H1 (cell line): ENCODE measurements at regions not wholly inside any gene's neighbourhood (a gene's known extent, or its start where the extent isn't known, plus 50 kb on each side); places are given as distances from the start of the nearest gene placed in this dataset.

Source experiments
- CTCF ChIA-PET: fragments of 300-600 bp; sonication (Branson Sonifier 250); formaldehyde crosslinking; loops from one replicate; lab custom pipeline; 2021; ENCODE audit not compliant: partially characterized antibody; lab: Charles Lee
- POLR2A ChIA-PET: fragments of 300-600 bp; sonication (Branson Sonifier 250); formaldehyde crosslinking; loops from one replicate; lab custom pipeline; 2021; ENCODE audit warnings: inconsistent platforms; ENCODE audit not compliant: partially characterized antibody; lab: Charles Lee
- DNase-seq, 2 experiments: peaks; one replicate each; pipeline versions ENCODE4 v3.0.0 to v3.0.0-alpha.2; 2010 to 2022; ENCODE audit warnings: low spot score in 2 of 2, low read depth in 1 of 2, mixed read lengths in 1 of 2
- FAIRE-seq: peaks from 2 replicates; lab custom pipeline; 2011; peaks lifted over from hg19 to GRCh38; lab: Jason Lieb, UNC
- H2AFZ ChIP-seq: 2 replicates; pipeline ENCODE4 v1.8.1; 2012; ENCODE audit warnings: low read length, inconsistent platforms
- H2AK5ac ChIP-seq: 2 replicates; pipeline ENCODE4 v1.6.1; 2013; ENCODE audit warnings: low read depth, low read length
- H2BK120ac ChIP-seq: replicated peaks from 2 replicates; pipeline ENCODE3; 2013; ENCODE audit warnings: low read depth, low read length, inconsistent platforms
- H2BK12ac ChIP-seq: 2 replicates; pipeline ENCODE4 v1.6.1; 2013; ENCODE audit warnings: low read depth, low read length
- H2BK15ac ChIP-seq: 2 replicates; pipeline ENCODE4 v1.6.1; 2013; ENCODE audit warnings: low read length
- H2BK20ac ChIP-seq: 2 replicates; pipeline ENCODE4 v1.6.1; 2013; ENCODE audit warnings: low read length
- H2BK5ac ChIP-seq: 2 replicates; pipeline ENCODE4 v1.6.1; 2013; ENCODE audit warnings: low read depth, low read length
- H3K14ac ChIP-seq: 2 replicates; pipeline ENCODE4 v1.6.1; 2013; ENCODE audit warnings: inconsistent platforms; ENCODE audit not compliant: insufficient read length
- H3K18ac ChIP-seq: 2 replicates; pipeline ENCODE4 v1.6.1; 2013; ENCODE audit warnings: low read length; ENCODE audit errors: extremely low read depth
- H3K23ac ChIP-seq: 2 replicates; pipeline ENCODE4 v1.6.1; 2013; ENCODE audit warnings: inconsistent platforms; ENCODE audit not compliant: insufficient read length
- H3K23me2 ChIP-seq: 2 replicates; pipeline ENCODE4 v1.6.1; 2013; ENCODE audit warnings: low read depth, low read length
- H3K27ac ChIP-seq: 2 replicates; pipeline ENCODE4 v1.6.1; 2011; ENCODE audit warnings: low read depth, low read length, inconsistent platforms
- H3K27me3 ChIP-seq, 4 experiments: replicated peaks in 1 of 4; 1 replicate in 1 of 4; 2 replicates in 3 of 4; pipeline versions ENCODE4 v1.6.1 to v1.8.1; 2011 to 2013; ENCODE audit warnings: low read length in 3 of 4, mild to moderate bottlenecking in 3 of 4, inconsistent platforms in 2 of 4, mixed read lengths in 2 of 4, moderate library complexity in 1 of 4; ENCODE audit not compliant: control insufficient read depth in 3 of 4, insufficient read depth in 3 of 4; ENCODE audit errors: extremely low read depth in 1 of 4
- H3K36me3 ChIP-seq, 4 experiments: 2 replicates each; pipeline versions ENCODE4 v1.6.1 to v1.8.1; 2011 to 2013; ENCODE audit warnings: mild to moderate bottlenecking in 4 of 4, low read length in 3 of 4, moderate library complexity in 2 of 4, control low read depth in 1 of 4, inconsistent platforms in 1 of 4; ENCODE audit not compliant: insufficient read depth in 4 of 4, control insufficient read depth in 2 of 4
- H3K4ac ChIP-seq: replicated peaks from 2 replicates; pipeline ENCODE3; 2013; ENCODE audit warnings: low read length, low read depth, mixed read lengths, inconsistent platforms; ENCODE audit not compliant: insufficient read length
- H3K4me1 ChIP-seq, 4 experiments: replicated peaks in 1 of 4; 1 replicate in 1 of 4; 2 replicates in 3 of 4; pipeline versions ENCODE4 v1.6.1 to v1.8.1; 2011 to 2013; ENCODE audit warnings: low read length in 3 of 4, inconsistent platforms in 2 of 4, mixed read lengths in 1 of 4; ENCODE audit not compliant: insufficient read depth in 4 of 4, control insufficient read depth in 3 of 4
- H3K4me2 ChIP-seq, 2 experiments: 2 replicates each; pipeline versions ENCODE4 v1.6.1 to v1.8.1; 2011 to 2013; ENCODE audit warnings: low read depth in 2 of 2, low read length in 2 of 2, control low read depth in 1 of 2, inconsistent platforms in 1 of 2, mild to moderate bottlenecking in 1 of 2; ENCODE audit not compliant: insufficient read depth in 1 of 2
- H3K4me3 ChIP-seq, 4 experiments: fragments of 200-600, 300-600 bp in 1 of 4; sonication (generic), shearing (Covaris generic), sonication (Bioruptor Twin) in 1 of 4; 2 replicates each; pipeline versions ENCODE4 v1.5.1 to v1.8.1; 2011 to 2016; ENCODE audit warnings: low read length in 4 of 4, low read depth in 3 of 4, control low read depth in 2 of 4, inconsistent platforms in 2 of 4, mild to moderate bottlenecking in 2 of 4, mixed read lengths in 1 of 4, moderate library complexity in 1 of 4; ENCODE audit not compliant: insufficient read depth in 2 of 4; ENCODE audit errors: extremely low read depth in 1 of 4
- H3K56ac ChIP-seq: replicated peaks from 2 replicates; pipeline ENCODE3; 2013; ENCODE audit warnings: low read depth, mild to moderate bottlenecking, mixed read lengths, low read length, inconsistent platforms; ENCODE audit not compliant: insufficient read length
- H3K79me1 ChIP-seq: 2 replicates; pipeline ENCODE4 v1.6.1; 2013; ENCODE audit warnings: low read depth, low read length, control low read depth
- H3K79me2 ChIP-seq, 2 experiments: 2 replicates each; pipeline versions ENCODE4 v1.6.1 to v1.8.1; 2012 to 2013; ENCODE audit warnings: low read length in 2 of 2, mild to moderate bottlenecking in 2 of 2, inconsistent platforms in 1 of 2; ENCODE audit not compliant: insufficient read depth in 2 of 2, control insufficient read depth in 1 of 2
- H3K9ac ChIP-seq, 4 experiments: replicated peaks in 1 of 4; 1 replicate in 1 of 4; 2 replicates in 3 of 4; pipeline versions ENCODE4 v1.6.1 to v1.8.1; 2011 to 2013; ENCODE audit warnings: low read depth in 3 of 4, low read length in 3 of 4, control low read depth in 2 of 4, mild to moderate bottlenecking in 2 of 4, moderate library complexity in 2 of 4, inconsistent platforms in 1 of 4; ENCODE audit errors: extremely low read depth in 1 of 4
- H3K9me3 ChIP-seq, 2 experiments: 2 replicates each; pipeline versions ENCODE4 v1.6.1 to v1.8.1; 2012 to 2013; ENCODE audit warnings: mild to moderate bottlenecking in 2 of 2, moderate library complexity in 2 of 2, control low read depth in 1 of 2, inconsistent platforms in 1 of 2, low read depth in 1 of 2, low read length in 1 of 2, mixed read lengths in 1 of 2; ENCODE audit not compliant: insufficient read depth in 2 of 2
- H4K20me1 ChIP-seq, 2 experiments: replicated peaks in 1 of 2; 2 replicates each; pipeline versions ENCODE3 to v1.8.1; 2011 to 2013; ENCODE audit warnings: inconsistent platforms in 2 of 2, low read length in 2 of 2, mild to moderate bottlenecking in 1 of 2; ENCODE audit not compliant: insufficient read depth in 2 of 2, control insufficient read depth in 1 of 2
- H4K5ac ChIP-seq: 2 replicates; pipeline ENCODE4 v1.6.1; 2013; ENCODE audit warnings: low read length, low read depth, mixed read lengths, inconsistent platforms; ENCODE audit not compliant: insufficient read length
- H4K8ac ChIP-seq: 2 replicates; pipeline ENCODE4 v1.8.0; 2013; ENCODE audit warnings: mild to moderate bottlenecking, moderate library complexity, low read length, inconsistent platforms; ENCODE audit not compliant: insufficient read depth; ENCODE audit errors: extremely low read depth
- H4K91ac ChIP-seq: replicated peaks from 2 replicates; pipeline ENCODE3; 2013; ENCODE audit warnings: low read length, mixed read lengths, inconsistent platforms; ENCODE audit not compliant: insufficient read length
- ATF3 ChIP-seq: IDR thresholded peaks from 2 replicates; pipeline ENCODE4 v1.6.1; 2011; ENCODE audit warnings: low read depth, mild to moderate bottlenecking, low read length; ENCODE audit not compliant: insufficient read depth
- BCL11A ChIP-seq, 2 experiments: IDR thresholded peaks; one replicate each; pipeline ENCODE4 v1.6.1; 2011; ENCODE audit warnings: low read depth in 2 of 2, low read length in 2 of 2, mild to moderate bottlenecking in 2 of 2
- BRCA1 ChIP-seq: IDR thresholded peaks from 2 replicates; pipeline ENCODE4 v1.6.1; 2012; ENCODE audit warnings: low read depth, low read length, improper control_type of control experiment
- CHD2 ChIP-seq: IDR thresholded peaks from 2 replicates; pipeline ENCODE4 v1.6.1; 2012; ENCODE audit warnings: low read length, improper control_type of control experiment
- EGR1 ChIP-seq: IDR thresholded peaks from 2 replicates; pipeline ENCODE4 v1.6.1; 2011; ENCODE audit warnings: low read depth, low read length, borderline replicate concordance
- EP300 ChIP-seq, 2 experiments: IDR thresholded peaks; 1 replicate in 1 of 2; 2 replicates in 1 of 2; pipeline ENCODE4 v1.6.1; 2011 to 2012; ENCODE audit warnings: low read depth in 2 of 2, low read length in 2 of 2, mild to moderate bottlenecking in 2 of 2, borderline replicate concordance in 1 of 2, inconsistent platforms in 1 of 2, moderate library complexity in 1 of 2
- FOSL1 ChIP-seq: IDR thresholded peaks from 2 replicates; pipeline ENCODE4 v1.6.1; 2011; ENCODE audit warnings: mild to moderate bottlenecking, low read depth, low read length, moderate library complexity; ENCODE audit not compliant: insufficient read depth
- HDAC2 ChIP-seq, 2 experiments: fragments of 300-600 bp in 1 of 2; sonication (generic) in 1 of 2; IDR thresholded peaks; 2 replicates each; pipeline ENCODE4 v1.6.1; 2011 to 2012; ENCODE audit warnings: low read depth in 2 of 2, low read length in 2 of 2, mild to moderate bottlenecking in 2 of 2, moderate library complexity in 2 of 2, borderline replicate concordance in 1 of 2, inconsistent platforms in 1 of 2
- JUND ChIP-seq: IDR thresholded peaks from 2 replicates; pipeline ENCODE4 v1.6.1; 2011; ENCODE audit warnings: mild to moderate bottlenecking, improper control_type of control experiment, low read length
- RNF2 ChIP-seq: fragments of 200-900, 300-1000 bp; sonication (generic); IDR thresholded peaks from 2 replicates; pipeline ENCODE4 v1.7.1; 2016; ENCODE audit warnings: borderline replicate concordance, low read depth, mild to moderate bottlenecking, antibody characterized with exemption, low read length; ENCODE audit not compliant: poor library complexity, severe bottlenecking; ENCODE audit errors: missing control alignments
- SUZ12 ChIP-seq: fragments of 200-600 bp; sonication (generic); IDR thresholded peaks from 2 replicates; pipeline ENCODE4 v1.6.1; 2012; ENCODE audit warnings: mild to moderate bottlenecking, inconsistent platforms, low read length, moderate library complexity, mixed read lengths
- TAF7 ChIP-seq: optimal IDR thresholded peaks from 2 replicates; pipeline ENCODE3; 2011; ENCODE audit warnings: low read depth, mild to moderate bottlenecking, inconsistent platforms, low read length, moderate library complexity, borderline replicate concordance
- TBP ChIP-seq: IDR thresholded peaks from 2 replicates; pipeline ENCODE4 v1.6.1; 2011; ENCODE audit warnings: low read depth, low read length, improper control_type of control experiment
- TCF12 ChIP-seq: IDR thresholded peaks from 2 replicates; pipeline ENCODE4 v1.6.1; 2011; ENCODE audit warnings: low read depth, mild to moderate bottlenecking, low read length
- WGBS, 2 experiments: shearing (Covaris generic) in 1 of 2; methylation state at CpG; one replicate each; pipeline versions ENCODE4 v1.1.6 to v1.1.7; 2013 to 2015; ENCODE audit warnings: low lambda C conversion rate in 2 of 2, mixed read lengths in 2 of 2, inconsistent platforms in 1 of 2, low coverage in 1 of 2, missing lambda C conversion rate in 1 of 2; ENCODE audit not compliant: insufficient replicate concordance in 2 of 2, insufficient coverage in 1 of 2, insufficient read length in 1 of 2; ENCODE audit errors: extremely low coverage in 1 of 2, missing lambda C conversion rate in 1 of 2; 5-methylcytosine and 5-hydroxymethylcytosine counted together

DNA sequence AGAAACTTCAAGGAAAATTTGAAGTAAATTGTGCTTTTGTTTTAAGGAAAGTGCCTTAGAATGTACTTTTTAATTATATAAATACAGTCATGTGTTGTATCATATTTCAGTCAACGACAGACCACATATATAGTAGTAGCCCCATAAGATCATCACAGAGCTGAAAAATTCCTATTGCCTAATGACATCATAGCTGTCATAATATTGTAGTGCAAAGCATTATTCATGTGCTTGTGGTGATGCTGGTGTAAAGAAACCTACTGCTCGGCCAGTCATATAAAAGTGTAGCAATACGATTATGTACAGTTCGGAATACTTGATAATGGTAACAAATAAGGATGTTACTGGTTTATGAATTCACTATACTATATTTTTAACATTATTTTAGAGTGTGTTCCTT is 198.9 kb upstream of the SLC16A7 start:
- Histone ChIP-seq H3K14ac (no peak overlapping the region), H2AFZ (no peak overlapping the region), H3K9ac (no peak overlapping the region), H2BK12ac (no peak overlapping the region), H4K91ac (no peak overlapping the region), H2AK5ac (no peak overlapping the region), H3K4ac (no peak overlapping the region), H2BK15ac (no peak overlapping the region), H3K36me3 (no peaks in the 10 kb centered on the region), H3K27ac (no peak overlapping the region), H3K79me1 (no peaks in the 10 kb centered on the region), H2BK120ac (no peak overlapping the region), H3K4me1 (no peaks in the 10 kb centered on the region), H2BK20ac (no peak overlapping the region), H3K4me2 (no peak overlapping the region), H3K27me3 (no peaks in the 10 kb centered on the region), H2BK5ac (no peak overlapping the region), H3K9me3 (no peaks in the 10 kb centered on the region), H3K79me2 (no peaks in the 10 kb centered on the region), H3K18ac (no peak overlapping the region), H4K5ac (no peak overlapping the region), H3K23me2 (no peaks in the 10 kb centered on the region; the same call in 1 of the 2 replicates), H4K20me1 (no peaks in the 10 kb centered on the region), H3K56ac (no peak overlapping the region), H3K4me3 (no peak overlapping the region), H4K8ac (no peak overlapping the region), H3K23ac (no peak overlapping the region)
- ChIA-PET POLR2A (no interaction called here), CTCF (interaction anchor here (0.6 to 0.7 kb wide), 3 partner anchors 27 to 439 kb away, joined by 3 read pairs; no protein-coding TSS in a partner anchor)
- no peak for FAIRE-seq
- WGBS, 2 experiments = 92% methylated on average over 4 of the region's 4 CpGs; no CpG with 5 or more reads in 1 of the 2 experiments
- DNase-seq = no peak
- TF ChIP-seq TCF12 = no peak
- no peak for TF ChIP-seq TAF7
- no peak for TF ChIP-seq TBP
- no peak for TF ChIP-seq BRCA1
- TF ChIP-seq EP300 (IDR thresholded peaks at IDR 0.05; ENCODE audit: borderline replicate concordance in 1 of 2, low read depth in 2 of 2, low read length in 2 of 2) = no peak
- TF ChIP-seq FOSL1 = no peak
- no peak for TF ChIP-seq BCL11A (IDR thresholded peaks at IDR 0.05; ENCODE audit: low read depth in 2 of 2, low read length in 2 of 2)
- no peak for TF ChIP-seq CHD2
- TF ChIP-seq ATF3 = no peak
- no peak for TF ChIP-seq SUZ12
- no peak for TF ChIP-seq JUND
- TF ChIP-seq EGR1 = no peak
- no peak for TF ChIP-seq RNF2
- no peak for TF ChIP-seq HDAC2 (IDR thresholded peaks at IDR 0.05; ENCODE audit: borderline replicate concordance in 1 of 2, low read depth in 2 of 2, low read length in 2 of 2)
